NCI-H2196 treated with DMSO at 0.1 percent for 48 hours (cell line): ENCODE measurements at regions not wholly inside any gene's neighbourhood (a gene's known extent, or its start where the extent isn't known, plus 50 kb on each side); places are given as distances from the start of the nearest gene placed in this dataset.
"Not testable (repeated sequence)": the region's sequence is repeated elsewhere in the genome, so short reads cannot be mapped to it uniquely, and the experiment has no call there.

ENCODE experiments used
- DNase-seq: peaks from one replicate; lab custom pipeline; 2025; ENCODE audit not compliant: unreplicated experiment; lab: John Stamatoyannopoulos, UW

DNA sequence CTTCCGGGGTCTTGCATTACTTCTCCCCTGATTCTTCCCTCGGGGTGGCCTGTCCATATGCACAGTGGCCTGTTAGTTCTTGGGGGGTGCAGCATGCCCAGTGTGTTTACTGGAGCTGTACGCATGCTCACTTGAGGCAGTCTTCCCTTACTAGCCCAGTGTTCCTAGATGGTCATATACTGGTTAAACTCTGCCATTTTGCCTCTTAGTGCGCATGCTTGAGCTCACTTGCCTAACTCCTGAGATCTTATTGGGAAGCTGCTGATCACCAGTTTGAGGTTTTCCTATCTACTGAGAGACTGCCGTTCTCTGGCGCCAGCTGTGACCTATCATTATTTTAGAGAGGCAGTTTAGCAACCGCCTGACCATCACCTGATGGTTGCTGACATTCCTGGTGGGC is 571.2 kb downstream of the ADCYAP1 start:
- DNase-seq: no peak

DNA sequence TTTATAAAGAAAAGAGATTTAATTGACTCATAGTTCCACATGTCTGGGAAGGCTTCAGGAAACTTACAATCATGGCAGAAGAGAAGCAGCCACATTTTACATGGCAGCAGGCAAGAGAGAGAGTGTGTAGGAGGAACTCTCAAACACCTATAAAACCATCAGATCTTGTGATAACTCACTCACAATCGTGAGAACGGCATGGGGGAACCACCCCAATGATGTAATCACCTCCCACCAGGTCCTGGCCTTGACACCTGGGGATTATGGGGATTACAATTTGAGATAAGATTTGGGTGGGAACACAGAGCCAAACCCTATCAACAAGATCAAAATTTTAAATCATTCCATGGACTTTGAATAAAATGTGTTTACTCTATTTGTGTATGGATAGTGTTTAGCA is 575.6 kb downstream of the ADCYAP1 start:
- no peak for DNase-seq

DNA sequence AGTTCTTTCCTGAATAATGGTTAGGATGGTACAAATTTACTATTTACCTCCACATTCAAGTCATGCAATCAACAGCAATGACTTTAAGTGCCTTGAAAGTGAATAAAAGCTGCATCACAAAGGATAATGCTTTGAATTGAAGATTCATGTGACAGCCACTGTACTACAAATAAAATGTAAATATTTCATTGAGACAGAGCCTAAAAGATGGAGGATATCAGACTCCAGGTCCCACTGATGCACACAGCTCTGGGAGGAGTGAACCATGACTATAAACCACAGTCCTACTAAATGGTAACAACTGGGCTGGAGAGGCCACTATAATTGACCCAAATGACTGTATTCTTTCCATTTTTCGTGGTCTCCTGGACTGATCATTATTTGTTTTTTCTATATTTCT is 576.9 kb downstream of the ADCYAP1 start:
- DNase-seq: no peak

DNA sequence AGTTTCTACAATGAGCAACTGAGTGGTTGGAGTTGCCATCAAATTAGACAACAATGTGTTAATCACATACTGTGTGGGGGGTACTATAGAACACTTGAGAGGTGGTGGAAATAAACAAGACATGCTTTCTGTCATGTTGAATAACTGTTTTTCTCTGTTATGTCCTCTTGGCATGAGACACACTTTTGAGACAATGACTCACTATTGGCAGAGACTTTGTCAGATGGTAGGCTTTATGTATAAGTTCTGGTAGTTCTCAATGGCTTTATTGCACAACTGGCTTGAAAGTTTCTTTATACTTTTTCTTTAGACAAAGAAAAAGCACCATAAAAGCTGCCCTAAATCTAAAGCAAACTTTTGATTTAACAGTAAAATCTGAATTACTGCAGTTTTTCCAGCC is 578.7 kb downstream of the ADCYAP1 start:
- DNase-seq: no peak

DNA sequence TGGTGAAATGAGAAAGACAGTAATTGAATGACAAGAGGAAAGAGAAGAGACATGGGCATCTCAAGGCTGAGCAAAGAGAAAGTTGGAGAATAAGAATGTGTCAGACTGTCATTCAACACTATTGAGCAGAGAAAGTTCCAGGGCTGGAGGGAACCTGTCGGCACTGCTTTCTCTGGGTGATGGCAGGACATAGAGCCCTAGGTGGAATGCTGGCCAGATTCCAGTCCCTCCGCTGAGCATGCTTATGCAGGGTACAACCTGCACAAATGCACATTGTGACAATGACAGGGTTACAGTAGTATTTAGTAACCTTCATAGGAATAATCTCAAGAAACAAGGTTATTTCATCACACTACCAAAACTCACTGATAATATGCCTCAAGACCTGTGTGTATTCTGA is 582.8 kb downstream of the ADCYAP1 start:
- no peak for DNase-seq

DNA sequence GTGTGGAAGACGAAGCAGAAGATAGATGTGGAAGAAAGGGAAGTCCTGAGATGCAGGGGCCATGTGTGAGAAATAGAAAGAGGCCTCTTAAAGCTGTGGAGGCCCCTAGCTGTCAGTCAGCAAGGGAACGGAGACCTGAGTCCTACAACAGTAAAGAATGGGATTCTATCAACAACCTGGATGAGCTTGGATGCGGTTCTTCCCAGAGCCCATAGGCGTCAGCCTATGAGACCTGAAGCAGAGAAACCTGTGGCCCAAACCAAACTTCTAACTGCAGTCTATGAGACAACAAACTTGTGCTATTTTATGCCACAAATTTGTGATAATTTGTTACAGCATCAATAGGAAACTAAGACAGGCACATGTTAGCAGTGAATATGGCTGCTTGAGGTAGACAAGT is 583.7 kb downstream of the ADCYAP1 start:
- DNase-seq: no peak

DNA sequence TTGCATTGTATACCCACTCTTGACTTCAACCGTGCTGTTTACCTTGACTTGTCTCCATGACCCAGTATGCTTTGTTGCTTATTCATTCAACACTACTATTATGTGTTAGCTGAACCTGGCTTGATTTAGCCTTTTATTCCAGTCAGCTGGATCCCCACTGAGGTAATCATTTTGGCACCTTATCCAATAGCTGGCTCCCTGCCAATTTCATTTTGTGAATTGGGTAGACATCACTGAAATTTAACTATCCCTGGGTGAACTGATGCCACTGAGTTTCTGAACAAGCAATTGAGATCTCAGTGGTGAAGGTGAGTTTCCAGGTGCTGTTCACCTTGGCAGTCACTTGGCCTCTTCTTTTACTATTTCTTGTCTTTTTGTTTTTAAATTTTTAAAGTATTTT is 584.3 kb downstream of the ADCYAP1 start:
- peak; percentile 98 for DNase-seq

DNA sequence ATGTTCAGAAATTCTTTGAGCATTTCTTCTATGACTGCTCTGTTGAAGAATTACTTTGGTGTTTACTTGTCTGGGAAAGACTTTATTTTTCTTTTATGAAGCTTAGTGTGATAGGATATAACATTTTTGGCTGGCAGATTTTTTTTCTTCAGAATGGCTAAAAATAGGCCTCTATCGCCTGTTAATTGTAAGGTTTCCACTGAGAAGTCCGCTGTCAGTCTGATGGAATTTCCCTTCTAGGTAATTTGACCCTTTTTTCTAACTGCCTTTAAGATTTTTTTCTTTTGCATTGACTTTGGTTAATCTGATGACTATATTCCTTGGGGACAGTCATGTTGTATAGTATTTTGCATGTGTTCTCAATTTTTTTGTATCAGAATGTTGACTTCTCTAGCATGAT is 590.7 kb downstream of the ADCYAP1 start:
- no peak for DNase-seq

DNA sequence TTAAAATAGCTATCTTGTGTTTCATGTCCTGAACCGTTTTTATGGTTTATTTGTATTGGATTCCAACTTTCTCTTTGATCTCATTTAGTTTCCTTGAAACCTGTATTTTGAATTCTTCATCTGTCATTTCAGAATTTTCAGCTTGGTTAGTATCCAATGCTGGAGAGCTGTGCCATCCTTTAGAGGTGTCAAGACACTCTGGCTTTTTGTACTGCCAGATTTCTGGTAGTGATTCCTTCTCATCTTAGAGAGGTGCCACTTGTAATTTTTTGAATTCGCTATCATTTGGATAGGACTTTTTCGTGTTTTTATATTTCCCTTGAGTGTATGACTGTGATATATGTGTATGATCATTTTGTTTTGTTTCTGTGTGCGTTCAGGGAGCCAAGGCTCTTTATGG is 591.4 kb downstream of the ADCYAP1 start:
- no peak for DNase-seq

DNA sequence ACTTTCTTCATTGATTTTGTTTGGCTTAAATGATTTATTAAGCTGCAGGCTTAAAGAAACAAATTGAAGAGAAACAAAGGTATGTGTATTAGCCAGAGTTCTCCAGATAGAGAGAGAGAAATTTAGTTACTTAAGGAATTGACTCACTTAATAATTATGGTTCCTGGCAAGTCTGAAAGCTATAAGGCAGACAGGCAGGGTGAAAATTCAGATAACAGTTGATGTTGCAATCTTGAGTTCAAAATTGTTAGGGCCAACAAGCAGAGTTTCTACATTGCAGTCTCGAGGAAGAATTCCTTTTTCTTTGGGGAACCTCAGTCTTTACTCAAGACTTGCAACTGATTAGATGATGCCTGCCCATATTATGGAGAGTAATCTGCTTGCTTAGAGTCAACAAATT is 593.5 kb downstream of the ADCYAP1 start:
- DNase-seq: no peak

DNA sequence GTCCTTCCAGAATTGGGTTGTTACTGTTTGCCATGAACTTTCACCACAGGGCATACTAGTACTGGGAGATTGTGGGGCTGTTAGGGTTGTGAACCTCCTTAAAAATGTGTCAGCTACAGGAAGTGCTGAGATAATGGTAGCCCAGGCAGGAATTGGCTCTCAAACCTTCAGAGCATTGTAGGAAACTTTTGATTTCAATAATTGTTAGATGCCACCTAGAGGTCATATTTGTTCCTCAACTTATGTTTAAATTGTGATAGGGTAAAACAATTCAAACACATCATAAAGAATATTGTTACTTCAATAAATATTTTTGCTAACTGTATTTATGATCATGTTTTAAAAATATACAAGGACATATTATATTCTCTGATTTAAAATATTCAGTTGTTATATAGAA is 594.6 kb downstream of the ADCYAP1 start:
- DNase-seq: no peak

DNA sequence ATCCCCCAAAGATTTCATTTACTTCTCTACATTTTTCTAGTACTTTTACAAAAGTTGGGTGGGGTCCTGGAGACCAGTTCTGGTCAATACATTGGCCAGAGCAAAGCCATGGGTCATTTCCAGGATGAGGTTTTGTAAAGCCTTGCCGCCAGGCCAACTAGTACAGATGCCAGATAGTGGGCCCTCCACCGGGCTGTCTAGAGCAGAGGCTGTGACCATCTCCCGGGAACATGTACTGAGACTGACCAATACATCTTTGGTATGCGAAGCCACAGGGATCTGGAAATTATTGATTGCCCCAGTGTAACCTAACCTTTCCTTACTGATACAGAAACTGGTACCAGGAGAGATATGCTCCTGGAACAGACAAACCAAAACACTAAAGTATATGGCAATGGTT is 599.2 kb downstream of the ADCYAP1 start:
- no peak for DNase-seq

DNA sequence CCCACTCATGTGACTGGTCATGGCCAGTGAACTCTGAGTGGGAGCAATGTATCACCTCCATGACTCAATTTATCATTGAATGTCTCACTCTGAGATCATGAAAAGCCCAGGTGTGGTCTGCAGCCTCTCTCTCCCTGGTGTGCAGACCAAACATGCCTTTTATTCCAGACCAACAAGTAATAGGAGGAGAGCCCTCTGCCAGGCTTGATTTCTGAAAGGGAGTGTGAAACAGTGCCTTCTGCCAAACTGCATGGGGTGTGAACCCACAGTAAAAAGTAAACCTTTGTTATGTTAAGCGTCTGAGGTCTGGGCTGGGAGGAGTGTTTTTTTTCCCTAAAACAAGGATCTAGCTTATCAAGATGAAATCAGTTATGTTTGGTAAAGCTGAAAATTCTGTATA is 601.2 kb downstream of the ADCYAP1 start:
- DNase-seq: no peak

DNA sequence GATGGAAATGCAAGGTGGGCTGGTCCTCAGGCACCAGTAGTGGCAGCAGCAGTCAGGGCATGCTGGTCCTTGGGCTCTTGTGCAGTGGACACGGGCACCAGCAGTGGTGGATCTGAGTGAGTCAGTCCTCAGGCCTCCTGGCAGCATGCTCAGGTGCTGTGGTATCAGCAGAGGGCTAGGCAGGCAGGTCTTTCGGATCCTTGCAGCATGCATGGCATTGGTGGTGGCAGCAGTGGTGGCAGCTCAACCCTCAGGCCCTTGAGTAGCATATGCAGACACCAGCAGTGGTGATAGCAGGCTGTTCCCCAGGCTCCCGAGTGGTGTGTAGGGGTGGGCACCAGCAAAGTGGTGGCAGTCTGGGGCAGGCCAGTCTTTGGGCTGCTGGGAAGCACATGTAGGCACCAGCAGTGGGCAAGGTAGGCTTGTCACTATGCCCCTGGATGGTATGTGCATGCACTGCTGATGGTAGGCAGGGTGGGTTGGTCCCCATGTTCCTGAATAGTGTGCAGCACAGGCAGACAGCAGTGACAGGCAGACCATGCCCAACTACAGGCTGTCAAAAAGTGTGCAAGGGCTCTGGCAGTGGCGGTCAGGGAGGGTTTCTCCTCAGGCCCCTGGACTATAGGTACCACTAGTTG is 606.0 kb downstream of the ADCYAP1 start:
- DNase-seq: no peak

DNA sequence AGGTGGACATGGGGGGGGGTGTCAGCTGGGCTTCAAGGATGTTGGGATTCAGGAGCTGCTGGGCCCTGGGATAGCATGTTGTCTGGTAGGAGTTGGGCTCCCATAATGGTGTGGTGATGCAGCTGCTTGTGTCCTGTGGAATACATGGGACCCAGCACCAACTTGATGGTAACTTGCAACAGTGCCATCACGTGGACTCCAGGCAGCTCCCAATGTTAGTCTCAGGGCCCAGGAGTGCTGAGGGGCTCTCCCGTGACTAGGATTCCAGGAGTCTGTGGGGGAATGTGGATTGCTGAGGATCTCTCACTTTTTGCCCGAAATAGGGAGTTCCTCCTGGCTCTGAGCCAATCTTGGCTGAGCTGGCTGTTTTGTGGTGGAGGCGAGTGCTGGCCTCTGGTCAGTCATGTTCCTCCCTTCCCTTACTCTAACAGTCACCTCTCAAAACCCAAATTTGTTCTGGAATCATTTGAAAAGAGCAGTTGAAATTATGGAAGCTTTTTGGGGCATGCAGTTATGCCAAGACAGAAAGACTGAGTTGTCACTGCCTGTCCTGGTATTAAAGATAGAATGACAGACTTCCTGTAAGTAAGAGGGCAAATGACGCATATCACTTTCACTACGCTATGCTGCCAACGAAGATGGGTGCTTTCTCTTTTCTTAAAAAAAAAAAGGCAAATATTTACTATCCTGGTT is 607.1 kb downstream of the ADCYAP1 start:
- DNase-seq: no peak

DNA sequence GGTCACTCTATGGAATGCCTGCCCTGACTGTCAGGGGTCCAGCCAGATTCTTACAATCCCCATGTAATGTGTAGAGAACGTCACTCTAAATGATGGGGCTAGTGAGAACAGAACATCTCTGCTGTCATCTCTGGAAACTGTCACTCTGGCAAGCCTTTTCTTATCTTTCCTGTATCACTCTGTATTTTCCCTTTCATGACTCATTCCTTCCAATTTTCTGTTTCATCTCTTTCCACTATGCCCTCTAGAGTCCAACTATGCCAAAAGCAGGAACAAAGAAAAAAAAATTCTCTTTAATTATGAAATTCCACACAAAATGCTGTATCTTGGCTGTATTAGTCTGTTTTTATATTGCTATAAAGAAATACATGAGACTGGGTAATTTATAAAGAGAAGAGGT is 608.8 kb downstream of the ADCYAP1 start:
- DNase-seq: no peak

DNA sequence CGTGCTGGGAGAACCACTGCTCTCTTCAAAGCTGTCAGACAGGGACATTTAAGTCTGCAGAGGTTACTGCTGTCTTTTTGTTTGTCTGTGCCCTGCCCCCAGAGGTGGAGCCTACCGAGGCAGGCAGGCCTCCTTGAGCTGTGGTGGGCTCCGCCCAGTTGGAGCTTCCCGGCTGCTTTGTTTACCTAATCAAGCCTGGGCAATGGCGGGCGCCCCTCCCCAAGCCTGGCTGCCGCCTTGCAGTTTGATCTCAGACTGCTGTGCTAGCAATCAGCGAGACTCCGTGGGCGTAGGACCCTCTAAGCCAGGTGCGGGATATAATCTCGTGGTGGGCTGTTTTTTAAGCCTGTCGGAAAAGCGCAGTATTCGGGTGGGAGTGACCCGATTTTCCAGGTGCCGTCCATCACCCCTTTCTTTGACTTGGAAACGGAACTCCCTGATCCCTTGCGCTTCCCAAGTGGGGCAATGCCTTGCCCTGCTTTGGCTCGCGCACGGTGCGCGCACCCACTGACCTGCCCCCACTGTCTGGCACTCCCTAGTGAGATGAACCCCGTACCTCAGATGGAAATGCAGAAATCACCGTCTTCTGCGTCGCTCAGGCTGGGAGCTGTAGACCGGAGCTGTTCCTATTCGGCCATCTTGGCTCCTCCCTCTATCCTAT is 617.0 kb downstream of the ADCYAP1 start:
- not testable (repeated sequence) for DNase-seq

DNA sequence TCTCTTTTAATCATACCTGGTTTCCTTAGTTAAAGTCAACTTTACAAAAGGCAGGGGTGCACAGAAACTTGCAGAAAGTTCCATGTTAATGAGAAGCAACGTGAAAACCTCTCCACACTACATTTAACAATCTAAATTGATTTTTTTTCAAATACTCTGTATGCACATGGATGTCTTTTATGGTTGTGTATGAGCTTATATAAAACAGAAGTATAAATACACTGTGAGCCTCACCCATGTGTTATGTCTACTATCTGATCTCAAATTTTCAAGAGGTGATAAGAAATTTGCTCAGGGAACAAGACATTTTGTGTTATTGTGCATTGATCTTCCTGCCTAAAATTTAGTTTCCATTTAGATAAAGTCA is 617.6 kb downstream of the ADCYAP1 start:
- DNase-seq: no peak

DNA sequence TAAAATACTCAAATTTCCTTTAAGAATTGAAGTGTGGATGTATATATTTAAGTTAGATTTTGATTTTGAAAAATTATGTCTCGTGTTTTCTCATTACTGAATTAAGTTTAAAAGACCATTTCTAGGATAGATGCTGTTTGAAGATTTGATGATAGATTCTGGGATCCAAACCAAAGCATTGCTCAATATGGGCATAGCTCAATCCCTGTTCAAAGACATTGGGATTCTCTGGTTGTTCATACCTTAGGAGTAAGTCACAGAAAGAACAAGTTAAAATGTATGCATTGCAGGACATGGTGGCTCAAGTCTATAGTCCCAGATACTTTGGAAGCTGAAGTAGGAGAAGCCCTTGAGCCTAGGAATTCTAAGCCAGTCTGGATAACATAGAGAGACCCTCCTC is 622.3 kb downstream of the ADCYAP1 start:
- DNase-seq: no peak

DNA sequence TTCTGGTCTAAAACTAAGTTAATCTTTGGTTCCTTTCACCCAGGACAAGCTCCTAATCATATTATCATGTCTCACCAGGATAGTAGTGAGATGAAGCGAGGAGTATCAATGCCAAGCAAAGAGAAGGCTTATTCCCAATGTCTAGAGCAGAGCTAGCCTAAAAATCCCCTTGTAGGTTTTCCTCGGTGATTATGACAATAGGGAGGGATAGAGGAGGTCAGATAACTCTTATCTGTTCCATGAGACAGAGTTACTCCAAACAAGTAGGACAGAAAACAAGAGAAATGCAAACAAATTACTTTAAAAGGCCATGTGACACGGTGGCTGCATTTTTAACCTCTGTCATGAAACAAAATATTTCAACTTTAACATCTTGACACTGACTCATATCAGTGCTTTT is 623.1 kb downstream of the ADCYAP1 start:
- no peak for DNase-seq

DNA sequence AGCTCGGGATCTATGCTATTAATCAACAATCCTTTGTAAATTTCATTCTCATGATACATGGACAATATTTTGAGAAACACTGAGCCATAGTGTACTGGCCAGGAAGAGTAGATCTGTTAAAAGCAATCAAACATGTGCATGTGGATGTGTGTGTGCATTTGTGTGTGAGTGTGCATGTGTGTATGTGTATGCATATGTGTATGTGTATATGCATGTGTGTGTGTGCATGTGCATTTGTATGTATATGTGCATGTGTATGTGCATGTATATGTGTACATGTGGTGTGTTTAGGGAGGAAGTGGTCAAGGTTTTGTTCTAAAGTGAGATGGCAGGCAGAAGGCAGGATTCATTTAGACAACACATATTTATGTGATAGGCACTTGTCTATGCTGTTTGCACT is 623.8 kb downstream of the ADCYAP1 start:
- DNase-seq: no peak

DNA sequence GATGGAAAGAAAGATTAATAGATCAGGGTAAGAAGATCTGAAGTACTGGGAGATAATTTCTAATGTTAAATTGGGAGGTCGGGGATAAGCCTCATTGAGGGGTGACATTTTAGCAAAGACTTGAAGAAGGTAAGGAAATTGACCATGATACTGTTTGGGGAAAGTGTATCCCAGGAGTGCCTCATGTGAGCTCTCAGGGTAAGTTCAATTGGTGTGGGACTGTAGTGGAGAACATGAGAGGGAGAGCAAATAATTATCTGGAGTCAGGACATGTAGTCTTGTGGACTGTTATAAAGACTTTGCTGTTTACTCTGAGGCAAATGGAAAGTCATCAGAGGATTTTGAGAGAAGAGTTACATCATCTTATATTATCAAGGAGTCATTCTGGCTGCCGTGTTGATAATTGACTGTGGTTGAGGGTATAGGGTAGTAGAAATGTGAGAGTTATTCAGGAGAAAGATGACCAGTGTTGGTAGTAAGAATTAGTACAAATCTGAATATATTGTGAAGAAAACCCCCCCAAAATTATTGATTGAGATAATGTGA is 624.4 kb downstream of the ADCYAP1 start:
- DNase-seq: no peak
